Neutrophil (primary cell): ENCODE measurements at regions not wholly inside any gene's neighbourhood (a gene's known extent, or its start where the extent isn't known, plus 50 kb on each side); places are given as distances from the start of the nearest gene placed in this dataset.

Experiments used
- H3K27ac ChIP-seq: fragments of 200-600 bp; sonication (generic); 2 replicates; pipeline ENCODE4 v1.5.1; 2016; ENCODE audit warnings: mild to moderate bottlenecking, moderate library complexity
- H3K27me3 ChIP-seq: fragments of 200-600 bp; sonication (generic); 2 replicates; pipeline ENCODE4 v1.6.0; 2016; ENCODE audit warnings: mild to moderate bottlenecking
- H3K36me3 ChIP-seq: fragments of 200-600 bp; sonication (generic); 2 replicates; pipeline ENCODE4 v1.5.1; 2017
- H3K4me1 ChIP-seq, 2 experiments: fragments of 200-600 bp in 1 of 2; sonication (generic) in 1 of 2; 1 replicate in 1 of 2; 2 replicates in 1 of 2; pipeline versions ENCODE4 v1.5.1 to v1.6.1; 2013 to 2016; ENCODE audit warnings: low read depth in 1 of 2, low read length in 1 of 2, mild to moderate bottlenecking in 1 of 2, moderate library complexity in 1 of 2; ENCODE audit not compliant: control insufficient read depth in 1 of 2, insufficient read depth in 1 of 2
- H3K4me3 ChIP-seq, 2 experiments: fragments of 200-600 bp in 1 of 2; sonication (generic) in 1 of 2; 1 replicate in 1 of 2; 2 replicates in 1 of 2; pipeline ENCODE4 v1.5.1; 2013 to 2016; ENCODE audit warnings: low read depth in 1 of 2, low read length in 1 of 2, mild to moderate bottlenecking in 1 of 2, moderate library complexity in 1 of 2
- H3K9me3 ChIP-seq: fragments of 200-600 bp; sonication (generic); 2 replicates; pipeline ENCODE4 v1.5.1; 2016
- TF ChIP-seq, protein P1 (sequence below): fragments of 200-600 bp; sonication (generic); IDR thresholded peaks from 2 replicates; pipeline ENCODE4 v1.5.1; 2016; ENCODE audit warnings: antibody characterized with exemption

DNA sequence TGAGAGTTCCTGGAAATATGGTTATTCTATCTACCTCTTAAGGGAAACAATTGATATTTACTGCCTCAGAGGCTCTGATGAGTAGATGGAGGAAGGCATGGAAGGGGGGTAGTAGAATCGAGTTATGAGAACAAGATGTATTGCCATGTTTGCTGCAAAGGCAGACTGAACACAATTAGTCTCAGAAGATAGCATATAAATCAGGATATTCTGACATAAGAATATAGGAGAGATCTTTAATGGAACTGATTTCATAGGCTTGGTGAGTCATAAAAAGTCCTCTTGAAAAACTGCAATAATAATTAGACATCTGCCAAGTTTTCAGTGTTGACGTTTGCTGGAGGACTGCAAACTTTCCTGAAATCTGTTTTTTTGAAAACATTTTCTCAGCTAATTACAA is 636.1 kb downstream of the TMTC2 start:
- Histone ChIP-seq H3K27me3 (no peaks in the 10 kb centered on the region), H3K9me3 (no peaks in the 10 kb centered on the region), H3K27ac (no peak overlapping the region), H3K4me1 (no peaks in the 10 kb centered on the region), H3K36me3 (no peaks in the 10 kb centered on the region), H3K4me3 (no peak overlapping the region)
- TF ChIP-seq, protein P1, sequence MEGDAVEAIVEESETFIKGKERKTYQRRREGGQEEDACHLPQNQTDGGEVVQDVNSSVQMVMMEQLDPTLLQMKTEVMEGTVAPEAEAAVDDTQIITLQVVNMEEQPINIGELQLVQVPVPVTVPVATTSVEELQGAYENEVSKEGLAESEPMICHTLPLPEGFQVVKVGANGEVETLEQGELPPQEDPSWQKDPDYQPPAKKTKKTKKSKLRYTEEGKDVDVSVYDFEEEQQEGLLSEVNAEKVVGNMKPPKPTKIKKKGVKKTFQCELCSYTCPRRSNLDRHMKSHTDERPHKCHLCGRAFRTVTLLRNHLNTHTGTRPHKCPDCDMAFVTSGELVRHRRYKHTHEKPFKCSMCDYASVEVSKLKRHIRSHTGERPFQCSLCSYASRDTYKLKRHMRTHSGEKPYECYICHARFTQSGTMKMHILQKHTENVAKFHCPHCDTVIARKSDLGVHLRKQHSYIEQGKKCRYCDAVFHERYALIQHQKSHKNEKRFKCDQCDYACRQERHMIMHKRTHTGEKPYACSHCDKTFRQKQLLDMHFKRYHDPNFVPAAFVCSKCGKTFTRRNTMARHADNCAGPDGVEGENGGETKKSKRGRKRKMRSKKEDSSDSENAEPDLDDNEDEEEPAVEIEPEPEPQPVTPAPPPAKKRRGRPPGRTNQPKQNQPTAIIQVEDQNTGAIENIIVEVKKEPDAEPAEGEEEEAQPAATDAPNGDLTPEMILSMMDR = no peak

DNA sequence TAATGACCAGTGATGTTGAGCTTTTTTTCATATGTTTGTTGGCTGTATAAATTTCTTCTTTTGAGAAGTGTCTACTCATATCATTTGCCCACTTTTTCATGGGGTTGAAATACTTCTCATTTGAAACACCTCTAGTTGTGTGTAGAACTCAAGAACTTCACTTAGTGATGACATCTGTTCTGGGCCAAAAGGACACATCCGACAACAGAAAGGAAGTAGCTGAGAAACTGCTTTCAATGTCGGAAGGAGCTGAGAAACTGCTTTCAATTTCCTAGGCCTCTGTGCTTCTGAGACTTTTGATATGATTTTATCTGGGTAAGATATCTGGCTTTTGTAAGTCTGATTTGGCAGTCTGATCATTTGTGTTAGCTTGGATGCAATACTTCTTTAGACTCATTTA is 635.3 kb downstream of the TMTC2 start:
- Histone ChIP-seq H3K4me1 (no peaks in the 10 kb centered on the region), H3K4me3 (no peak overlapping the region)
- TF ChIP-seq, protein P1 = no peak

DNA sequence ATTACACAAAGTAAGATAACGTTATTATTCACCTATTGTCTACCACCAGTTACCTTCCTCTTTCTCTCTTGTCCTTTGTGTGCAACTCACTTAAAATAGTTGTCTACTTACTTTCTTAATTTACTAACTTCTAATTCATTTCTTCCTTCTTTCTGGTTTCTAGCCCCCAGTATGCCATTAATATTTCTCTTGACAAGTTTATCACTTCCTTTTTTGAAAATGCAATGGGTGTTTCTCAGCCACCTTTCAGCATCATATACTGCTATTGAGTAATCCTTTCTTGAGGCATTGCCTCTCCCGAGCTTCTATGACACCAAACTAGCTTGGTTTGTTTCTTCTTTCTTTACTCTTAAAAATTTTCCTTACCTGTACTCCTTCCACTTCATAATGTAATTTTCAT is 633.6 kb downstream of the TMTC2 start:
- H3K27ac ChIP-seq = no peak overlapping the region
- no peaks in the 10 kb centered on the region for H3K36me3 ChIP-seq
- H3K4me1 ChIP-seq = no peaks in the 10 kb centered on the region
- no peaks in the 10 kb centered on the region for H3K9me3 ChIP-seq
- TF ChIP-seq, protein P1 = no peak
- H3K27me3 ChIP-seq = no peaks in the 10 kb centered on the region
- H3K4me3 ChIP-seq = no peak overlapping the region

More for the DNA sequence above, 635.3 kb downstream of the TMTC2 start:
- Histone ChIP-seq H3K9me3 (no peaks in the 10 kb centered on the region), H3K27ac (no peak overlapping the region), H3K36me3 (no peaks in the 10 kb centered on the region), H3K27me3 (no peaks in the 10 kb centered on the region)

DNA sequence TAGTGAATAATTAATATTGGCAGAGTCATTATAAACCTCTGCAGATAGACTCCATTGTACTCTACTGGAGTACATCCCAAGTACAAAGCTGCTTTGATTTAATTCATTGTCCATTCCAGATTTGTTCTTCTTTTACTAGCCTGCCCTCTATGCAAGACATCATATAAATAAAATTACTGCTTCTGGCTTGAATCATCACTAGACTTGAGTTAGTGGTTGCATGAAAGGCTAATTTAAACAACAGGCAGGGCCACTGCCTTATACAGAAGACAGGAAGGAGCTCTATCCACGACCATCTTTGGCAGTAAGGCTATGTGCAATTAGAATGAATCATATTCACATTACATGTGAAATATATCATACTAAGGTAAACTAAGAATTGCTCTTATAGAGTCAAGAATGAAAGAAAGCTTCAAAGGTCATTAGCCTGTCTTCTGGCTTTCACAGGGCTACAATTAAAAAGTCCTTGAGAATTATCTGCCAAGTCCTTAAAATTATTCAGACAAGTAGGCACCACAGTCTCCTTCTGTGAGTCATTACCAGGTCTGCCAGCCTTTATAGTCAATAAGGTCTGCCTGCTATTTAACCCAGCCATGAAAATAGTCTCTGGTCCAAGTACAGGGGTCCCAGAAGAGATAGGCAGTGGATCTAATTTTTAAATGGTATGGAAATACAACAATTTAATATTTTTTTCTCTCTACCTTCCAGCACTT is 631.8 kb downstream of the TMTC2 start:
- Histone ChIP-seq H3K27ac (no peak overlapping the region), H3K27me3 (no peaks in the 10 kb centered on the region), H3K9me3 (no peaks in the 10 kb centered on the region), H3K4me3 (no peak overlapping the region), H3K4me1 (no peaks in the 10 kb centered on the region), H3K36me3 (no peaks in the 10 kb centered on the region)
- TF ChIP-seq, protein P1 = no peak

DNA sequence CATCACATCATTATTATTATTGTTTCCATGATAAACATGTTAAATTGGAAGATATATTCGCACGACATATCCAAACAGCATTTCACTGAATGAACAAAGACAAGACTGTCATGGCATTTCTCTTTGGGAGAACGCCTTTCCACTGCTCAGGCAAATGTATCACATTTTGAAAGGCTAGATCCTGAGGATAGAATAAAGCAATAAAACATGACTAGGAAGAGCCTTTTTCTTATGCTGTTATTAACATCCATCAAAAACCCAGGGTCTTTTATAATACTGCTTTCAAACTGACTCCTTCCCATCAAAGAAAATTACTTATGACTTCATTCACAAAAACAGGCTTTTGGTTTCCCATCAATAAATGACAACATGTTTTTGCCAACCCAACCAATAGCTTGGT is 630.9 kb downstream of the TMTC2 start:
- Histone ChIP-seq H3K9me3 (no peaks in the 10 kb centered on the region), H3K27ac (no peak overlapping the region), H3K4me3 (no peak overlapping the region), H3K36me3 (no peaks in the 10 kb centered on the region), H3K4me1 (no peaks in the 10 kb centered on the region), H3K27me3 (no peaks in the 10 kb centered on the region)
- TF ChIP-seq, protein P1 = no peak
